Lung microvascular endothelial cell (primary cell): ENCODE measurements at regions not wholly inside any gene's neighbourhood (a gene's known extent, or its start where the extent isn't known, plus 50 kb on each side); places are given as distances from the start of the nearest gene placed in this dataset.

Experiments used
- DNase-seq, 2 donors: peaks; one replicate each; pipeline versions ENCODE4 v3.0.0 to v3.0.0-alpha.2; 2010; ENCODE audit warnings: low read depth in 2 of 2

- no peak for DNase-seq
These were observed 93.0 kb downstream of the MTPAP start for GRCh38 chr10:30256084-30256483.

DNA sequence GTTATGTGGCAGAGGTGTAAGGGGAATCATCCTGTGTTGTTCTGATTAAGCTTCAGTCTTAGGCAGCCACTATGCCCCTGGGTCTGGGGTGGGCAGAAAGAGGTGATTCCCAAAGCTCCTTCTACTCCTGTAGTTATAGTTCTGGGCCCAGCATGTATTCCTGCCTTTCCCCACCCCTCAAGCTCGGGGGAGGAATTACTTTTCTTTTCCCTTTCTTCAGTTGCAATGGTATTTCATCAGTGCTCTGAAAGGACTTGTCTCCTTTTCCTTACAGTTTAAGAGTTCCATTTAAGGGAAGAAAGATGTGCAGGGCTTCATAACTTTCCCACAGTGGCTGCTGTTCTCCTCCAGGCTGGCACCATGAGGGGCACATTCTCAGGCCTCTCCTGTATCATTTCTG, 94.2 kb downstream of the MTPAP start:
- DNase-seq = no peak

DNA sequence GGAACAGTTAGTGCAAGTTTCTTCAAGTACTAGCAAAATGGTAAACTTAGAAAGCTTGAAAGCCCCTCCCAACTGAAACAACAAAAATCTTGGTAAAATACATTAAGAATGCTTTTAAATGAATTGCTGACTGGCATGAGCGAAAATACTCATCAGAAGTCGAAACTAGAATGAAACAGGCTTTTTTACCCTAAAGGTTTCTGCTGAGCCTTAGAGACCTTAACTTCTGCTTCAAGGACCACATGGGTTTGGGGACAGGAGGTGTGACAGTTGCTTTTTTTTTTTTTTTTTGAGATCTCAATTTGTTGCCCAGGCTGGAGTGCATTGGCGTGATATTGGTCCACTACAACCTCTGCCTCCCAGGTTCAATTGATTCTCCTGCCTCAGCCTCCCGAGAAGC, 100.3 kb downstream of the MTPAP start:
- DNase-seq = no peak

DNA sequence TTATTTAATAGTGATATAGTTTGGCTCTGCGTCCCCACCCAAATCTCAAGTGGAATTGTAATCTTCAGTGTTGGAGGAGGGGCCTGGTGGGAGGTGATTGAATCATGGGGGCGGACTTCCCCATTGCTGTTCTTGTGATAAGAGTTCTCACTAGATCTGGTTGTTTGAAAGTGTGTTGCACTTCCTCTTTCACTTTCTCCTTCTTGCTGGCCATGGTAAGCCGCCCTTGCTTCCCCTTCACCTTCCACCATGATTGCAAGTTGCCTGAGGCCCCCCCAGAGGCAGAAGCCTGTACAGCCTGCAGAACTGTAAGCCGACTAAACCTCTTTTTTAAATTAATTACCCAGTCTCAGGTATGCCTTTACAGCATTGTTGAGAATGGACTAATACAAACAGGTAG, 101.4 kb downstream of the MTPAP start:
- DNase-seq = no peak

DNA sequence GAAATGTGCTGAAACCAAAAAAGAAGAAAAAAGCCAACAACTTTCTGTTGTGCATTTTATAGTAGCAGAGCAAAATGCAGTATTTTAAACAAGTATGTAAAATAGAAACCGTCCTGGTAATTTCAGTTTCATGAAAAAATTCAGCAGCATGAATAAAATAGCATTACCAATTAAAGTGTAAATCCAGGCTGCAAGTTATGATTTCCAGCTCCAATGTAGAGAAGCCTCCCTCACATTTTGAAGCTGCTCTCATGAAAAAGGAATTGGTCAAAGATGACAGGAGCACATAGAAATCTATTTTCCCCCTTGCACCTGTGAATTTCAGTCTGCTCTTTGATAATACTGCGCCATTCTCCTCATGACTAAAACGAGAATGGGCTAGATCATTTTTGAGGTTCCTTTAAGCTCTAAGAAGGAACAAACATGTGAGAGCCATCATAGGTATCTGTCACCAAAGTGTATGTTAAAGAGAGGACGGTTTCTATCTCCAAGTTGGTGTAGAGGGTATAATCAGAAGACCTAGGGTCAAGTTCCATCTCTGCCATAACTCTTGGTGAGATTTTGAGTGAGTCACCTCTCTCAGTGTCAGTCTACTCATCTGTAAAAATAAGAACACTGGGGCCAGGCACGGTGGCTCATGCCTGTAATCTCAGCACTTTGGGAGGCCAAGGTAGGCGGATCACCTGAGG, 107.5 kb downstream of the MTPAP start:
- DNase-seq = no peak

DNA sequence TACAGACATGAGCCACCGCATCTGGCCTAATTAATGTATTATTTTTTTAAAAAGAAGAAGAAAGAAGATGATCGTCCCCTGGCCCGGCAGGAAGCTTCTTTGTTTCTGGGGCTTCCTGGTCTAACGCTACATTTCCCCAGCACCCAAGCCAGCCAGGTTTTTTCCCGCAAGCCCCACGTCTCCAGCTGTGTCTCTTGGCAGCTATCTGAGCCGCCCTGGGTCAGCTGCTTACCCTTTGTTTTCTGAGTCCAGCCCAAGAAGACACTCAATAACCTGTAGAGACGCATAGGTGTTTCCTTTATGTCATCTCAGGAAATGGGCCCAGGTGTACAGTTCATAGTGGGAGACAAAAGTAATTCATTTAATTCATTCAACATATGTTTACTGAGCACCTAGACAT, 110.2 kb downstream of the MTPAP start:
- DNase-seq = peak in 1 of 2 donors; percentile 59

DNA sequence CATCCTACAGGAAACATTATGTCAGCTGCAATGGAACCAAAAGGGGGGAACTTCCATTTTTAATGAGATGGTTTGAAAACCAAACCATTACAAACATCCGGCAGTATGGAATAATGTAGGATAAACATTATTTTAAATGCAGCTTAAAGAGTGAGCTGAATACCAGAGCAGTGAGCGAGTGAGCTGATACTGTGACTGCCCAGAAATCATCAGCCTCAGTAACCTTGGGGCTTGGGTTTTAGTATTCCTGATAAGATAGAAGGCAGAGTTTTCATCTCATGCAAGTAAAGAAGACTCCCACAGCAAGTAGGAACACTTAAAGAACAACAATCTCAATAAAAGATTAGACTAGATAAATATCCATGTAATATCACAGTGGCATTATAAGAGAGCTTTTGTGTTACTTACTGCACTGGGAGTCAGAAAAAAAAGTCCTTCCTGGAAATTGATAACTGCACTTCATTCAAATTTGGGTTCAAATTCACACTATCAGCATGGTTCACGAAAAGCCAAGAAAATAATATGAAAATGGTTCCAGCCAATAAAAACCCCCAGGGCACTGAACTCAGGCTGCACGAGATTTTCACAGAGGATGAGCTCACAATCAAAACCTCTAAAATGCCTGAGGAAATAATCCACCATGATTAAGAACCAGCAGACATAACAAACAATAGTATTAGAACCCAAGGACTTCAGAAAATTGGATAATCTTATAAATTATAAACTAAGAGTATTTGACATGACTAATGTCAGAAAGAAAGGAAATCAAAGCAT, 115.7 kb downstream of the MTPAP start:
- no peak for DNase-seq

GRCh38 chr10:30231709-30232108, 117.4 kb downstream of the MTPAP start:
- no peak for DNase-seq

DNA sequence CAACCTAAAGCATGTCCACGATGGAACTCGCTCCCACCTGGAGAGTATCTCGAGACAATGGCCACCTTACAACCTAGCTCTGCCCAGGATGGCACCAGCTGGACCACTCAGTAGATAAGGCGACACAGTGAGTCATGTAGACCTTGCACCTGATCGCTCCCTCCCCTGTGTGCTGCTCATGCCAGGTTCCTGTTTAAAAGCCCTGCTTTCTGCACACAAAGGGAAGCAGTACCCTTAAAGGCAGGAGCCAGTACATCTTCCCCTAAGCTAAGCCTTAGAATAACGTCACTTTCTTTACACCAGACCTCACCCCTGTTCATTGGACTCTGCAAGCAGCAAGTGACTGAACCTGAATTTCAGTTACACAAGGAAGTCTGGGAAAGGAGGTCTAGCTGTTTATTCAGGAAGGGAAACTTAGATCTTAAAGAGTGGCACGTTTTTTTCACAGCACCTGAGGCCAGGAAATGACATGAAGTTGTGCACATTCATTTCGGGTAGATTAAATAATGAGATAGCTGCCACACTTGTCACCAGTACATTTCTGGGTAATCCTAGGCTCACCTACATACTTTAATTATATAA, 117.9 kb downstream of the MTPAP start:
- DNase-seq = no peak

DNA sequence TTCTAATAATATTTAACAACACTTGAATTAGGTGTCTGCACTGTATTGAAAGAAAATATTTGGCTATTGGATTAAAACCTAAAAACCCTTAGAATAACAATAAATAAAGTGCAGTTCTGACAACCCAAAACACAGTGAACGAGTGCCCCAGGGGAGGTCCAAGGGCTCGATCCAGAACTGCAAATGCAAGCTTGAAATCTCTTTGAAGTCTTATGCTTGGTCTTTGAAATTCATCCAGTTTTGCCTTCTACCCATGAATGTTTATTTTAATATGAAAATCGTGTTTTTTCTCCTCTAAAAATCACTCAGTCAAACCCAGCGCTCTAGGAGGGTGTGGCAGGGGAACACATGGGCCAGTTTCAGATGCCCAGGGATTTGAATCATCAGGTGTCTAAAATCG, 119.5 kb downstream of the MTPAP start:
- no peak for DNase-seq

DNA sequence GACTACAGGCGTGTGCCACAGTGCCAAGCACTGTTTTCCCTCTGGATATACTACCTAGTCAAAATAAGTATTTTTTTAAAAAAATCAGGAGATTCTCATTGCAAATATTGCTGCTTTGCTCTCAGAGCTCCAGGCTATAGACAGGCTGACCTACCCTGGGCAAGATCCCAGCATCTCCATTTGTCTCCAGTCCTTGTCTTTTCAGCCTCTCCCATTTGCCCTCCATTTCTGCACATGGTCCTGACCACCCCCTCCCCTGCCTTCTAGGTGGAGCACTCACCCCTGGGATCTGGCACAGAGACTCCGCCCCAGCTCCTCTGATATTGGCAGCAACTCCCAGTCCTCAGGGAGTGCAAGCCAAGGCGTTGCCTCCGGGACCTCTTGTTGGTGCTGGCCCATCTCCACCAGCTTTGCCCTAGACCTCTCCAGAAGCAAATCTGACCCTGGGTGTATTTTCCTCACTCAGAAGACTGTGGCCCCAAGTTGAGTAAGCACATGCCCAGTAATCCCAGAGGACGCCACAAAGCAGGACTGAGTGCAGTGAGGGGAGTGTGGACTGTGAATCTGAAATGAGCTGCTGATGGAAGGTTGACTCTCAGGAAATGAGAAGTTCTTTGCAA, 120.6 kb downstream of the MTPAP start:
- peak in 1 of 2 donors; percentile 19 for DNase-seq

DNA sequence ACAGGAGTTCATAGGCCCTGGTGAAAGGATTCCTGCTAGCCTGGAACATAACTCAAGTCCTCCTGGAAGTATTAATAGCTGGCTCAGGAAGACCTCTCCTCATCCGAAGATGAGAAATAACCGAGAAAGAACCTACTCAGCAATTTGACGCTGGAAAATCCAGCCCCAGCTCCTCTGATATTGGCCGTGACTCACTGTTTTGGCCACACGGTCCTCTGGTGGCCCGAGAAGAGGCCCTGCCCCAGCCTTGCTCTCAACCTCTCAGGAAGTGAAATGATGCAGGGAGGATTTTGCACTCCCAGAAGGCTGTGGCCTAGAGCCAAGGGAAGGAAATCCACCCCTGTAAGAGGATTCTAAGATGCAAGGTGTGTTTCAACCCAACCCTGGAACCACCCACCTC, 121.6 kb downstream of the MTPAP start:
- DNase-seq = peak; percentile 17 to 59

- DNase-seq = peak; percentile 61 to 67
These were observed 128.9 kb downstream of the MTPAP start for GRCh38 chr10:30219971-30220751.

- no peak for DNase-seq
These were observed 132.3 kb downstream of the MTPAP start for GRCh38 chr10:30216821-30217220.

- DNase-seq = peak; percentile 61 to 83
These were observed 133.5 kb downstream of the MTPAP start for GRCh38 chr10:30215623-30216022.

DNA sequence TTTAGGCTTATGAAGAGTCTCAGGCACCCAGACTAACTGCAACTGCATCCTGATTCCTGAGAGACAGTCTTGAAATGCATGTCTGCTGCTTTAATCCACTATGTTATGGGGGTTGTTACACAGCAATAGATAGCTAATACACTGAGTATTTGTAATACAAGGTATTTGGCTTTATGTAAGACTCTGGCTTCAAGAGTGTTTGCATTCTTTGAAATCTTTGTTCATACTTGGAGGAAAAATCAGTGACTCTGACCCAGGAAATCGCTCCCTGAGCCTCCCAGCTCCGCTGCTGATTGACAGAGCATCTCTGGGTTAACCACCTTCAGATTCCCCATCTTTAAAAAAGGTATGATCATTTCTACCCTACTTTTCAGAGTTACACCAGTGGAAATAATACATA, 133.9 kb downstream of the MTPAP start:
- no peak for DNase-seq

DNA sequence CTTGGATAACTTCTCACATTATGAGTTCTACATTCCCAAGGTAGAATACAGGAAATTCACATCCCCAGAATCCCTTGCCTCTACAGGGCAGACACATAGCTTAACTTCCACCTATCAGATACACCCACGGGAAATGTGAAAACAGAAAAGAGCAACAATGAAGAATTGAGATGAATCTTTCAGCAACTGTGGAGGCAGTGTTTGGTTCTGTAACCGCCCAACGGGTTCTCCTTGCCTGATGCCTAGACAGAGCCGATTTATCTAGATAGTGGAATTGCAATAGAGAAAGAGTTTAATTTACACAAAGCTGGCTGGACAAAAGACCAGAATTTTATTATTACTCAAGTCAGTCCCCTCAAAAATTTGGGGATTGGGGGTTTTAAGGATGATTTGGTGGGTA, 138.8 kb downstream of the MTPAP start:
- DNase-seq = no peak

GRCh38 chr10:30208330-30208729, 140.7 kb downstream of the MTPAP start:
- no peak for DNase-seq

GRCh38 chr10:30207485-30208052, 141.5 kb downstream of the MTPAP start:
- no peak for DNase-seq

- no peak for DNase-seq
These were observed 140.6 kb upstream of the JCAD start for GRCh38 chr10:30200017-30200415.

- DNase-seq = peak; percentile 72 to 85
These were observed 140.1 kb upstream of the JCAD start for GRCh38 chr10:30199376-30200016.
